ENCODE measurements at regions not wholly inside any gene's neighbourhood (a gene's known extent, or its start where the extent isn't known, plus 50 kb on each side); places are given as distances from the start of the nearest gene placed in this dataset.
"Not testable (repeated sequence)": the region's sequence is repeated elsewhere in the genome, so short reads cannot be mapped to it uniquely, and the experiment has no call there.

GRCh38 chr13:52931131-52931530, 82.7 kb upstream of the PCDH8 start:
- no peak for DNase-seq (ENCODE audit: low spot score)

DNA sequence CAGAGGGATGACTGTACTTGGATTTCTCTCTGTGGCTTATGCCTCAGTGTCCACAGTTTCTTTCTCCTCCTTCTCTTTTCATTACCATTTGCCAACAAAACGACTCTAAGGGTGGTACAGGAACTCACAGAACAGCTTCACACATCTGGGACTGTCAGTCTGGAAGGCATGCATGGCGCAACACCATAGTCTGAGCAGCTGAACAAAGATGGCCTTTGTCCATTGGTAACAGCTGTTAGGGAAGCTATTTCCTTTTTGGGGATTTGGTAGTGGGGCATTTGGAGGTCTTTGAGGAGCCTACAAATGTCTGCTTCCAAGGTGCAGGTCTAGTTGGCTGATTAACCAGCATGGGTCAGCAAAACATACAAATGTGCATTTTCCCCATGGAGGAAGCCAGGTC, 81.4 kb upstream of the PCDH8 start:
- no peak for DNase-seq (ENCODE audit: low spot score)

DNA sequence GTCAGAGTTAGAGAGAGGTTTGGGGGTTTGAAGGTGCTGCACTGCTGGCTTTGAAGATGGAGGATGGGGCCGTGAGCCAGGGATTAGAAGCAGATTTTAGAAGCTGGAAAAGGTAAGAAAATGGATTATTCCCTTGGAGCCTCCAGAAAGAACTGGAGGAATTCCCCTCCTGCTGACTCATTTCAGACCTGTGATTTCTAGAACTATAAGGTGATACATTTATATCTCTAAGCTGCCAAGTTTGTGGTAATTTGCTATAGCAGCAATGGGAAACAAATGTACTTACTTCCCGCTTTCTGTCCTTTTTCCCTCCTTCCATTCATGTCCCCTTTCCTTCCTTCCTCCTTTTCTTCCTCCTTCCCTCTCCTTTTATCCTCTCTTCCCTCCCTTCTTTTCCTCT, 78.5 kb upstream of the PCDH8 start:
- no peak for DNase-seq (ENCODE audit: low spot score)

GRCh38 chr13:52925775-52926285, 77.4 kb upstream of the PCDH8 start:
- no peak for DNase-seq (ENCODE audit: low spot score)

DNA sequence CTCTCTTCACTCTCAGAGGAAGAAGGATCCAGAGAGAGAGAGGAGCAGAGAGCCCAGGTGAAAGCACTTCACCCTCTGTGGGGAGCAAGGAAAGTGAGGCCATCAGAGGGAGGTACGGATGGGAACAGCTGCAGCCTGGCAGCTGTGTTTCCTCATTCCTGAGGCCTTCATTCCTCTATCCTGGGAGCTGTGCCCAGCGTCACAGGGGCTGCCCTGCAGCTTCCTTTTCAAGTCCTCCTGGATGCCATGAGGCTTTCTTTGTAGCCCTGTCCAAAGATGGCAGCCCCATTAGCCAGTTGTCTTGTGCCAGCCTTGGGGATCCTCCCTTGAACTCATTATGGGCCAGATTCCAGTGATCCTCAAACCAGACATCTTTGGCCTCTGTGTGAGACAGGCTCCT, 76.8 kb upstream of the PCDH8 start:
- no peak for DNase-seq (ENCODE audit: low spot score)

- DNase-seq (ENCODE audit: low spot score), result no peak
Measured at GRCh38 chr13:52924289-52925148, 76.1 kb upstream of the PCDH8 start.

DNA sequence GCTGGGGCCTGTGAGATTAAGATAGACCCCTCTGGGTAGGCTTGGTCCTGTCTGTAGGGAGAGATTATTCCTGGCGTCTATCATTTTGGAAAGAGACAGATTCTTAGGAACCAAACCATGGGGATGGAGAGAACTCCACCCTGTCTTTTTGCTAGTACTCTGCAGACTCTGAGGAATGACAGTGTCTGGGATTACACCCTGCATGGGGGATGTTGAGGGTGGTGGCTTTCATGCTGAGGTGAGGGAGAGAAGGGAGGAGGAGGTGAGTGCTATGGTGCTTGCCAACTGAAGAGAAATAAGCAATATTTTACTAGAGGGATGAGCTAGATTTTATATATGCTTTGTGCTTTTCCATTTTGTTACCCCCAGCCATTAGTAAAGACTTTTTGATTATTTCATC, 74.5 kb upstream of the PCDH8 start:
- no peak for DNase-seq (ENCODE audit: low spot score)

GRCh38 chr13:52921194-52921593, 72.8 kb upstream of the PCDH8 start:
- DNase-seq (ENCODE audit: low spot score), result no peak

DNA sequence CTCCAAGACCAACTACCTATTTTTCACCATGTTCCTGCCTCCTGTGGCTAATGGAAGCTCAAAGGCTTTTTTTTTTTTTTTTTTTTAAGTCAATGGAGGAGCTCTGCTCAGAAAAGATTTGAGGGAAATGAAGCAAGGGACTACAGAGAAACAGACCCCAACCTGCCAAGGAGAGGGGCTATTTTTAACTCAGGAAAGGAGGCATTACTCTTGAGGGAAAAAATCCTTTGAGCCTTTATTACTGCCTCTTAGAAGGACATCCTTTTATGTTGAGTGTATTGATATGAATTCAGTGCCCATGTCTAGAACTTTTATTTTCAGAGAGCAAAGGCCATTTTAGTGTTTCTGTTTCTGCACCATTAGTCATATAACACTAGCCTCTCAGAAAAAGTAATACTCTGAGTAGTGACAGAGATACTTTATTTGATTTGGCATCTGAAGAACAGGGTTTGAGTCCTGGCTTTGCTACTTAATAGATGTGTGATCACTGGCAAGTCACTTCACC, 68.1 kb upstream of the PCDH8 start:
- DNase-seq (ENCODE audit: low spot score), result no peak

GRCh38 chr13:52911340-52911739, 62.9 kb upstream of the PCDH8 start:
- no peak for DNase-seq (ENCODE audit: low spot score)

DNA sequence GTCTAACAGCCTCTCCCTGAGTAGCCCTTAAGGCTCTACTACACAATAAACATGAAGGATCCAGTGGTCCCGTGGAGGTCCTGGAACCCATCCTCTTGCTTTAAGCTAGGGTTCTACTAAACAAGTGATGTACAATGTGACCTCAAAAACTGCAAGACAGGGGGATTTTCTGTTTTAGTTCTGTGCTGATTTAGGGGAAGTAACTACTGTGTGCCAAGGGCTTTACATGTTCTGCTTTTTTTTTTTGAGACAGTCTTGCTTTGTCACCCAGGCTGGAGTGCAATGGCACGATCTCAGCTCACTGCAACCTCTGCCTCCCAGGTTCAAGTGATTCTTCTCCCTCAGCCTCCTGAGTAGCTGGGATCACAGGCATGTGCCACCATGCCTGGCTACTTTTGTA, 61.9 kb upstream of the PCDH8 start:
- not testable (repeated sequence) for DNase-seq (ENCODE audit: low spot score)

GRCh38 chr13:52906122-52906903, 57.9 kb upstream of the PCDH8 start:
- DNase-seq (ENCODE audit: low spot score), result no peak

- DNase-seq (ENCODE audit: low spot score), result no peak
Measured at GRCh38 chr13:52905701-52906100, 57.3 kb upstream of the PCDH8 start.

GRCh38 chr13:52903320-52903719, 54.9 kb upstream of the PCDH8 start:
- DNase-seq (ENCODE audit: low spot score), result no peak

DNA sequence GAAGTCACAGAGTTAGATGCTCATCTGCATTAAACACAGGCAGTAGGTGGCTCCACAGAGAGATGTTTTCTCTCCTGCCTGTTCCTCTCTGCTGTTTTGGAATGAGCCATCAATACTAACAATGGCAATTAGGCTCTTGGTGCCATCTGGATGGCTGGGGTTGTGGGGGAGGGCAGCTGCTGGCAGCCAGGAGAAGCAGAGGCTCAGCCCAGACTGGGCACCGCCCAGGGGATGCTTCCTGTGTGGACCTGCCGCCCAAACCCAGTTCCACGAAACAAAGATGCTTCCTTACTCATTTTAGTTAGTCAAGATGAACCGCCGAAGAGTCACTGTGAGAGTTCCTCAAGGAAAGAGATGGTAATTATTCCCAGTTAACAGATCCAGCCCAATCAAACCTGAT, 50.8 kb upstream of the PCDH8 start:
- no peak for DNase-seq (ENCODE audit: low spot score)

Data from HT-29 (cell line).